ENCODE measurements at regions not wholly inside any gene's neighbourhood (a gene's known extent, or its start where the extent isn't known, plus 50 kb on each side); places are given as distances from the start of the nearest gene placed in this dataset.
"Not testable (repeated sequence)": the region's sequence is repeated elsewhere in the genome, so short reads cannot be mapped to it uniquely, and the experiment has no call there.

- no peak for DNase-seq (ENCODE audit: low read depth)
These were observed 115.3 kb downstream of the NPIPB5 start for GRCh38 chr16:22625967-22626366.

- DNase-seq (ENCODE audit: low read depth), result no peak
These were observed 116.4 kb downstream of the NPIPB5 start for GRCh38 chr16:22627043-22627442.

- DNase-seq (ENCODE audit: low read depth), result no peak
These were observed 118.3 kb downstream of the NPIPB5 start for GRCh38 chr16:22628994-22629393.

- DNase-seq (ENCODE audit: low read depth), result no peak
These were observed 119.6 kb downstream of the NPIPB5 start for GRCh38 chr16:22630242-22630641.

GRCh38 chr16:22631264-22631663 lies 120.6 kb downstream of the NPIPB5 start:
- no peak for DNase-seq (ENCODE audit: low read depth)

GRCh38 chr16:22632606-22633005 lies 121.9 kb downstream of the NPIPB5 start:
- no peak for DNase-seq (ENCODE audit: low read depth)

GRCh38 chr16:22633280-22633679 lies 122.6 kb downstream of the NPIPB5 start:
- DNase-seq (ENCODE audit: low read depth), result no peak

- no peak for DNase-seq (ENCODE audit: low read depth)
These were observed 123.1 kb downstream of the NPIPB5 start for GRCh38 chr16:22633799-22634198.

GRCh38 chr16:22634954-22635353 lies 124.3 kb downstream of the NPIPB5 start:
- DNase-seq (ENCODE audit: low read depth), result no peak

GRCh38 chr16:22635357-22635761 lies 124.7 kb downstream of the NPIPB5 start:
- no peak for DNase-seq (ENCODE audit: low read depth)

GRCh38 chr16:22635801-22636200 lies 125.1 kb downstream of the NPIPB5 start:
- no peak for DNase-seq (ENCODE audit: low read depth)

GRCh38 chr16:22638393-22639206 lies 127.9 kb downstream of the NPIPB5 start:
- peak; percentile 83 for DNase-seq (ENCODE audit: low read depth)

- DNase-seq (ENCODE audit: low read depth), result no peak
These were observed 130.5 kb downstream of the NPIPB5 start for GRCh38 chr16:22641131-22641628.

- DNase-seq (ENCODE audit: low read depth), result no peak
These were observed 131.9 kb downstream of the NPIPB5 start for GRCh38 chr16:22642416-22643088.

- DNase-seq (ENCODE audit: low read depth), result not testable (repeated sequence)
These were observed 132.5 kb downstream of the NPIPB5 start for GRCh38 chr16:22643203-22643602.

GRCh38 chr16:22643886-22644285 lies 133.2 kb downstream of the NPIPB5 start:
- no peak for DNase-seq (ENCODE audit: low read depth)

GRCh38 chr16:22645868-22646267 lies 135.2 kb downstream of the NPIPB5 start:
- no peak for DNase-seq (ENCODE audit: low read depth)

- DNase-seq (ENCODE audit: low read depth), result no peak
These were observed 136.4 kb downstream of the NPIPB5 start for GRCh38 chr16:22646948-22647556.

- no peak for DNase-seq (ENCODE audit: low read depth)
These were observed 137.4 kb downstream of the NPIPB5 start for GRCh38 chr16:22648141-22648540.

GRCh38 chr16:22648941-22649340 lies 138.2 kb downstream of the NPIPB5 start:
- DNase-seq (ENCODE audit: low read depth), result no peak

GRCh38 chr16:22651111-22651817 lies 140.6 kb downstream of the NPIPB5 start:
- not testable (repeated sequence) for DNase-seq (ENCODE audit: low read depth)

- no peak for DNase-seq (ENCODE audit: low read depth)
These were observed 141.8 kb downstream of the NPIPB5 start for GRCh38 chr16:22652463-22652845.
